AG04449 (cell line): ENCODE measurements at regions not wholly inside any gene's neighbourhood (a gene's known extent, or its start where the extent isn't known, plus 50 kb on each side); places are given as distances from the start of the nearest gene placed in this dataset.

ENCODE experiments used
- CTCF ChIA-PET: fragments of 350-600 bp; formaldehyde crosslinking; extraction: SDS; loops from one replicate; lab custom pipeline; 2021; ENCODE audit warnings: antibody characterized with exemption; lab: Yijun Ruan, JAX
- POLR2A ChIA-PET: fragments of 400-600, 350-600 bp; formaldehyde crosslinking; extraction: SDS; loops from one replicate; lab custom pipeline; 2020; ENCODE audit warnings: antibody characterized with exemption, inconsistent platforms; lab: Yijun Ruan, JAX
- DNase-seq: peaks from one replicate; pipeline ENCODE4 v3.0.0-alpha.2; 2010; ENCODE audit warnings: low read depth, low spot score
- H3K4me3 ChIP-seq: 2 replicates; pipeline ENCODE4 v1.5.1; 2011; ENCODE audit warnings: low read depth, mild to moderate bottlenecking, control low read depth, low read length
- CTCF ChIP-seq: IDR thresholded peaks from one replicate; pipeline ENCODE4 v1.5.1; 2011; ENCODE audit warnings: mild to moderate bottlenecking, moderate library complexity, low read length, control low read depth, inconsistent platforms; ENCODE audit not compliant: insufficient read depth; ENCODE audit errors: missing control alignments

GRCh38 chr16:65919145-65919985 lies 447.1 kb upstream of the CDH5 start:
- TF ChIP-seq CTCF = no peak
- CTCF ChIA-PET = interaction anchor here (1.2 kb wide), 1 partner anchor 49 kb away, joined by 4 read pairs; no protein-coding TSS in a partner anchor
- DNase-seq = no peak
- POLR2A ChIA-PET = no interaction called here
- H3K4me3 ChIP-seq = no peak overlapping the region

GRCh38 chr16:65917466-65917865 lies 449.0 kb upstream of the CDH5 start:
- TF ChIP-seq CTCF = no peak
- no peak overlapping the region for H3K4me3 ChIP-seq
- POLR2A ChIA-PET = no interaction called here
- CTCF ChIA-PET = no interaction called here
- DNase-seq = no peak

- ChIA-PET CTCF (no interaction called here), POLR2A (no interaction called here)
- TF ChIP-seq CTCF = no peak
- DNase-seq = no peak
- no peak overlapping the region for H3K4me3 ChIP-seq
These were observed 449.5 kb upstream of the CDH5 start for GRCh38 chr16:65916995-65917394.

GRCh38 chr16:65910291-65910690 lies 456.2 kb upstream of the CDH5 start:
- ChIA-PET CTCF (interaction anchor here (0.7 to 1.4 kb wide), 2 partner anchors 10 to 349 kb away, joined by 3 read pairs; no protein-coding TSS in a partner anchor), POLR2A (no interaction called here)

GRCh38 chr16:65909310-65910050 lies 457.0 kb upstream of the CDH5 start:
- TF ChIP-seq CTCF = no peak
- H3K4me3 ChIP-seq = no peak overlapping the region
- ChIA-PET CTCF (interaction anchor here (1.4 kb wide), 1 partner anchor 9 kb away, joined by 3 read pairs; no protein-coding TSS in a partner anchor), POLR2A (no interaction called here)
- DNase-seq = no peak

More at GRCh38 chr16:65910291-65910690, 456.2 kb upstream of the CDH5 start:
- H3K4me3 ChIP-seq = no peak overlapping the region
- no peak for DNase-seq
- TF ChIP-seq CTCF = no peak

GRCh38 chr16:65908568-65908967 lies 457.9 kb upstream of the CDH5 start:
- TF ChIP-seq CTCF = no peak
- no peak overlapping the region for H3K4me3 ChIP-seq
- ChIA-PET CTCF (no interaction called here), POLR2A (no interaction called here)
- DNase-seq = no peak
